H1 (cell line): ENCODE measurements at regions not wholly inside any gene's neighbourhood (a gene's known extent, or its start where the extent isn't known, plus 50 kb on each side); places are given as distances from the start of the nearest gene placed in this dataset.

Experiments used
- CEBPB ChIP-seq: IDR thresholded peaks from 2 replicates; pipeline ENCODE4 v1.6.1; 2012; ENCODE audit warnings: low read depth, low read length
- CTBP2 ChIP-seq: IDR thresholded peaks from 2 replicates; pipeline ENCODE4 v1.7.0; 2011; ENCODE audit warnings: borderline replicate concordance, mild to moderate bottlenecking, moderate library complexity, mixed read lengths, low read length; ENCODE audit not compliant: insufficient read depth, insufficient read length
- EGR1 ChIP-seq: IDR thresholded peaks from 2 replicates; pipeline ENCODE4 v1.6.1; 2011; ENCODE audit warnings: low read depth, low read length, borderline replicate concordance
- JUND ChIP-seq: IDR thresholded peaks from 2 replicates; pipeline ENCODE4 v1.6.1; 2011; ENCODE audit warnings: mild to moderate bottlenecking, improper control_type of control experiment, low read length
- PHF8 ChIP-seq: fragments of 200-600 bp; sonication (generic); conservative IDR thresholded peaks from 2 replicates; pipeline ENCODE4 v1.7.1; 2012; ENCODE audit warnings: low read depth, mild to moderate bottlenecking, inconsistent platforms, low read length, moderate library complexity
- SP4 ChIP-seq: IDR thresholded peaks from 2 replicates; pipeline ENCODE4 v1.6.1; 2012; ENCODE audit warnings: low read length, inconsistent platforms
- SUZ12 ChIP-seq: fragments of 200-600 bp; sonication (generic); IDR thresholded peaks from 2 replicates; pipeline ENCODE4 v1.6.1; 2012; ENCODE audit warnings: mild to moderate bottlenecking, inconsistent platforms, low read length, moderate library complexity, mixed read lengths
- USF2 ChIP-seq: IDR thresholded peaks from 2 replicates; pipeline ENCODE4 v1.6.1; 2011; ENCODE audit warnings: low read length, improper control_type of control experiment

GRCh38 chr6:50278663-50279062 is 228.9 kb upstream of the DEFB112 start (continued):
- no peak for TF ChIP-seq USF2
- TF ChIP-seq CEBPB, result no peak
- TF ChIP-seq EGR1, result no peak
- no peak for TF ChIP-seq CTBP2
- TF ChIP-seq SP4, result no peak
- TF ChIP-seq JUND, result no peak
- no peak for TF ChIP-seq PHF8
- no peak for TF ChIP-seq SUZ12
